ENCODE measurements at regions not wholly inside any gene's neighbourhood (a gene's known extent, or its start where the extent isn't known, plus 50 kb on each side); places are given as distances from the start of the nearest gene placed in this dataset.

GRCh38 chr21:19501115-19501514 is 1097.5 kb upstream of the TMPRSS15 start:
- Histone ChIP-seq H3K27me3 (ENCODE audit: control insufficient read depth, insufficient read depth, low read length) (no peaks in the 10 kb centered on the region), H3K4me3 (ENCODE audit: low read depth, low read length) (no peak overlapping the region), H3K9me3 (ENCODE audit: control insufficient read depth, insufficient read depth, low read length) (peaks cover 8% of the 10 kb centered on the region; the same call in 1 of the 2 replicates), H3K27ac (ENCODE audit: low read depth, low read length) (no peak overlapping the region)
- DNase-seq (ENCODE audit: low read depth, low spot score): no peak
- ChIA-PET CTCF (no interaction called here), POLR2A (no interaction called here)
- no peak for TF ChIP-seq CTCF (IDR thresholded peaks at IDR 0.05; ENCODE audit: low read depth, low read length)

GRCh38 chr21:19507682-19508260 is 1104.2 kb upstream of the TMPRSS15 start:
- ChIA-PET CTCF (no interaction called here), POLR2A (no interaction called here)
- Histone ChIP-seq H3K9me3 (ENCODE audit: control insufficient read depth, insufficient read depth, low read length) (peaks cover 16% of the 10 kb centered on the region), H3K27me3 (ENCODE audit: control insufficient read depth, insufficient read depth, low read length) (no peaks in the 10 kb centered on the region), H3K27ac (ENCODE audit: low read depth, low read length) (no peak overlapping the region), H3K4me3 (ENCODE audit: low read depth, low read length) (no peak overlapping the region)
- TF ChIP-seq CTCF (IDR thresholded peaks at IDR 0.05; ENCODE audit: low read depth, low read length): no peak
- no peak for DNase-seq (ENCODE audit: low read depth, low spot score)

- no peak for DNase-seq (ENCODE audit: low read depth, low spot score)
- Histone ChIP-seq H3K4me3 (ENCODE audit: low read depth, low read length) (no peak overlapping the region), H3K9me3 (ENCODE audit: control insufficient read depth, insufficient read depth, low read length) (peaks cover 23% of the 10 kb centered on the region), H3K27me3 (ENCODE audit: control insufficient read depth, insufficient read depth, low read length) (no peaks in the 10 kb centered on the region), H3K27ac (ENCODE audit: low read depth, low read length) (no peak overlapping the region)
- ChIA-PET POLR2A (no interaction called here), CTCF (no interaction called here)
- no peak for TF ChIP-seq CTCF (IDR thresholded peaks at IDR 0.05; ENCODE audit: low read depth, low read length)
These were observed 1104.9 kb upstream of the TMPRSS15 start for GRCh38 chr21:19508442-19508841.

- DNase-seq (ENCODE audit: low read depth, low spot score): no peak
- ChIA-PET CTCF (interaction anchor here (0.7 kb wide), 1 partner anchor 640 kb away, joined by 3 read pairs; no protein-coding TSS in a partner anchor), POLR2A (no interaction called here)
- H3K27me3 ChIP-seq (ENCODE audit: control insufficient read depth, insufficient read depth, low read length): no peaks in the 10 kb centered on the region
- H3K4me3 ChIP-seq (ENCODE audit: low read depth, low read length): no peak overlapping the region
- TF ChIP-seq CTCF (IDR thresholded peaks at IDR 0.05; ENCODE audit: low read depth, low read length): no peak
- peaks cover 27% of the 10 kb centered on the region for H3K9me3 ChIP-seq (ENCODE audit: control insufficient read depth, insufficient read depth, low read length)
- no peak overlapping the region for H3K27ac ChIP-seq (ENCODE audit: low read depth, low read length)
These were observed 1105.3 kb upstream of the TMPRSS15 start for GRCh38 chr21:19508844-19509243.

GRCh38 chr21:19510057-19510456 is 1106.5 kb upstream of the TMPRSS15 start:
- no peaks in the 10 kb centered on the region for H3K27me3 ChIP-seq (ENCODE audit: control insufficient read depth, insufficient read depth, low read length)
- no peak overlapping the region for H3K4me3 ChIP-seq (ENCODE audit: low read depth, low read length)
- no peak for TF ChIP-seq CTCF (IDR thresholded peaks at IDR 0.05; ENCODE audit: low read depth, low read length)
- ChIA-PET POLR2A (no interaction called here), CTCF (no interaction called here)
- no peak overlapping the region for H3K27ac ChIP-seq (ENCODE audit: low read depth, low read length)
- DNase-seq (ENCODE audit: low read depth, low spot score): no peak
- H3K9me3 ChIP-seq (ENCODE audit: control insufficient read depth, insufficient read depth, low read length): peaks cover 29% of the 10 kb centered on the region

All from AG04450 (cell line).